GM19397 (cell line): ENCODE measurements at regions not wholly inside any gene's neighbourhood (a gene's known extent, or its start where the extent isn't known, plus 50 kb on each side); places are given as distances from the start of the nearest gene placed in this dataset.
"Not testable (repeated sequence)": the region's sequence is repeated elsewhere in the genome, so short reads cannot be mapped to it uniquely, and the experiment has no call there.

Experiments used
- ATAC-seq: cut with Tn5 transposase; IDR thresholded peaks from one replicate; pipeline ENCODE4 v1.9.1; 2021; ENCODE audit warnings: mild to moderate bottlenecking, moderate library complexity; ENCODE audit not compliant: unreplicated experiment

GRCh38 chr4:137405833-137406232 lies 126.5 kb downstream of the PCDH18 start:
- ATAC-seq = not testable (repeated sequence)

- ATAC-seq = no peak
Observed at GRCh38 chr4:137394018-137394417, 138.3 kb downstream of the PCDH18 start.

- ATAC-seq = no peak
Observed at GRCh38 chr4:137393044-137393443, 139.2 kb downstream of the PCDH18 start.

GRCh38 chr4:137390707-137391106 lies 141.6 kb downstream of the PCDH18 start:
- ATAC-seq = no peak

GRCh38 chr4:137389911-137390520 lies 142.3 kb downstream of the PCDH18 start:
- ATAC-seq = no peak

GRCh38 chr4:137387924-137388323 lies 144.4 kb downstream of the PCDH18 start:
- ATAC-seq = no peak

- no peak for ATAC-seq
Observed at GRCh38 chr4:137384476-137384875, 147.8 kb downstream of the PCDH18 start.

GRCh38 chr4:137378821-137379220 lies 153.5 kb downstream of the PCDH18 start:
- ATAC-seq = no peak

- ATAC-seq = no peak
Observed at GRCh38 chr4:137378393-137378792, 153.9 kb downstream of the PCDH18 start.

- no peak for ATAC-seq
Observed at GRCh38 chr4:137376312-137376711, 156.0 kb downstream of the PCDH18 start.

GRCh38 chr4:137375111-137375850 lies 157.0 kb downstream of the PCDH18 start:
- no peak for ATAC-seq

- no peak for ATAC-seq
Observed at GRCh38 chr4:137370679-137371078, 161.6 kb downstream of the PCDH18 start.

- no peak for ATAC-seq
Observed at GRCh38 chr4:137370206-137370633, 162.1 kb downstream of the PCDH18 start.

GRCh38 chr4:137367620-137368019 lies 164.7 kb downstream of the PCDH18 start:
- ATAC-seq = no peak

- no peak for ATAC-seq
Observed at GRCh38 chr4:137363496-137363895, 168.8 kb downstream of the PCDH18 start.

- no peak for ATAC-seq
Observed at GRCh38 chr4:137361756-137362470, 170.4 kb downstream of the PCDH18 start.

GRCh38 chr4:137360761-137361160 lies 171.5 kb downstream of the PCDH18 start:
- no peak for ATAC-seq

- no peak for ATAC-seq
Observed at GRCh38 chr4:137359691-137360315, 172.5 kb downstream of the PCDH18 start.

GRCh38 chr4:137354562-137354961 lies 177.7 kb downstream of the PCDH18 start:
- ATAC-seq = not testable (repeated sequence)

GRCh38 chr4:137347371-137347770 lies 184.9 kb downstream of the PCDH18 start:
- no peak for ATAC-seq

GRCh38 chr4:137345597-137345996 lies 186.7 kb downstream of the PCDH18 start:
- ATAC-seq = no peak
